GM18907 (cell line): ENCODE measurements at regions not wholly inside any gene's neighbourhood (a gene's known extent, or its start where the extent isn't known, plus 50 kb on each side); places are given as distances from the start of the nearest gene placed in this dataset.

ENCODE experiments used
- ATAC-seq: cut with Tn5 transposase; IDR thresholded peaks from one replicate; pipeline ENCODE4 v1.9.1; 2021; ENCODE audit warnings: mild to moderate bottlenecking, moderate library complexity; ENCODE audit not compliant: unreplicated experiment

DNA sequence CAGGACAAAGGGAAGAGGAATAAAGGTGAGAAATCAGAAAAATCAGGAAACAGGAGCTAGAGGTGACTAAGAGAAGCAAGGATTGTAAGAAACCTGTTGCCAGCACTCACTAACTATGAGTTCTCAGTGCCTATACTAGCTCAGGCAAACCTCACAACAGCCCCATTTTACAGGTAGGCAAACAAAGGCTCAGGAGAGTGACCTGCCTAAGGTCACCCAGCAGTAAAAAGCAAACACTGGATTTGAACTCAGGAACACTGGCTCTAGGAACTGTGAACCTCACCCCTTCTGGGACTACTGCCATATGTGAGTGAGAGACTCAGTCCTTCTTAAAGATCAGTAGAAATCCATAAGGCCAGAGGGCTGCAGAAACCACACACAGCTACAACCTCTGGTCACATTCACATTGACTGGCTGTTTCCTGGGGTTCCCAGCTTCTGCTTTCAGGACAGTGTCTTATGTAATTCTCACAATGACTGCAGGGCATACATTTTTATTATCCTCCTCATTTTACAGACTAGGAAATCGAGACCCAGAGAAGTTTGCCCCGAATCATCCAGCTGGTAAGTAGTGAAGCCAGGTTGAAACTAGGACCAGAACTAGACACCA lies 80.7 kb upstream of the MAFB start:
- ATAC-seq, result no peak

DNA sequence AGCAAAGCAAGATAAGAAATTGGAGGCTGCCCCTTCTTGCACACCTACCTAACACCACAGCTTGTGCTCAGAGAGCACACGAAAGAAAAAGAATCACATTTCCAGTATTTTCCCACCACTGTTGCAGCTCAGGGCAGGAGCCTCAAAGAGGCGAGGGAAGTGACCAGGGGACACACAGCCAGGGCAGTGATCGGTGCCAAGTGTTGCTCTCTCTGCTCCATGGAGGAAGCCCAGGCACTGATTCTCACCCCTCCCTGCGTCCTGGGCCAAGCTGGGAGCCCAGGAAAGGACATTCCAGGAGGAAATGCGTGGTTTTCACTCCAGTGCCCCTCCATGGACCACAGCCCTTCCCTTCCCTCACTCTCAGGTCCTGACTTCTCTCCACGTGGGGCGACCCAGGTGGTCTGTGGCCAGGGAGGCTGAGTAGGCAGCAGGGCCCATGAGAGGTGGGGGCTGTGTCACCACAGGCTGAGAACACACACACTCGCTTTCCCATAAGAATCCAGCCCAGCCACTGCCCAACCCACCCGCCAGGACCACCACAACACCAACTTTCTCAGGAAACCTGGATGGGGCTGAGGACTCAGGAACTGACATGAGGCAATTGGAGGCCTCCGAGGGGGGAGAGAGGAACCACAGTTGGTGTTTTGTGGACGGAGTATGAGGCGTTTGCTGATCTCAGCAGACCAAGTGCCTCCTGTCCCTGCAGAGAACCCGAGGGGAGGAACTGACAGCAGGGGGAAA lies 81.7 kb upstream of the MAFB start:
- ATAC-seq, result no peak

- ATAC-seq, result no peak
These were observed 82.2 kb upstream of the MAFB start for GRCh38 chr20:40771308-40771610.

GRCh38 chr20:40771848-40772511 lies 82.9 kb upstream of the MAFB start:
- ATAC-seq, result no peak

DNA sequence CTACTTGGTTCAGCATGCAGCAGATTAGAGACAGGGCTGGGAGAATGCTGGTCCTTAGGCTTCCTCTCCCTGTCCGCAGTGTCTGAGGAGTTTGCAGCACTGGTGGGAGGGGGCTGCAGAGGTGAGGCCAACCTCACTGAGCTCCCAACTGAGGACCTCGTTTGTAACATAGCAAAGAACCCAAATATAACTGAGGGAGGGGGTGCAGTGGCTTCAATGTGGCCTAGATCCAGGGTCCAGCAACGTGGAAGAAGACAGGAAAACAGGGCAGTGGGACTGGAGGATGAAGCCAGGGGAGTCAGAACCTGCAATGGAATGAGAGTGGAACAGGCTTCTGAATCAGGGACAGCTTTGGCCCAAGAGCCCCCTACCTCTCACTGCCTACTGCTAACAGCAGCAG lies 84.3 kb upstream of the MAFB start:
- ATAC-seq, result no peak

- ATAC-seq, result no peak
These were observed 85.2 kb upstream of the MAFB start for GRCh38 chr20:40774252-40774651.

- ATAC-seq, result no peak
These were observed 86.6 kb upstream of the MAFB start for GRCh38 chr20:40775561-40776146.

- no peak for ATAC-seq
These were observed 87.7 kb upstream of the MAFB start for GRCh38 chr20:40776466-40777457.

DNA sequence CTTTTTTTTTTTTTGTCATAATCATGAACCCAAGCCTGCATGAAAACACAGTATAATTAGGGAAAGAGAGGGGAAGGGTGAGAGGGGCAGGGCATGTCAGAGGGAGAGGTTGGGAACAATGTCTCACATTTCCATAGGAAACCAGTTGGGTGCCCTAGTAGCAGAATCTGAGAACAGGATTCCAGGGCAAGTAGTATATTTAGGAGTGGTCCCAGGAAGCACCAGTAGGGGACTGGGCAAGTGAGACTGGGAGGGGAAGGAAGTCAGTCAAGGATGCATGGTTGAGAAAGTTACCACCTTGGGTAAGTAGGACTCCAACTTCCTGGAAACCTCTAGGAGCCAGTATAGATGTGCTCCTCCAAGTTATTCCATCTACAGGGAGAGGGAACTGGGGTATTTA lies 88.6 kb upstream of the MAFB start:
- ATAC-seq, result no peak

DNA sequence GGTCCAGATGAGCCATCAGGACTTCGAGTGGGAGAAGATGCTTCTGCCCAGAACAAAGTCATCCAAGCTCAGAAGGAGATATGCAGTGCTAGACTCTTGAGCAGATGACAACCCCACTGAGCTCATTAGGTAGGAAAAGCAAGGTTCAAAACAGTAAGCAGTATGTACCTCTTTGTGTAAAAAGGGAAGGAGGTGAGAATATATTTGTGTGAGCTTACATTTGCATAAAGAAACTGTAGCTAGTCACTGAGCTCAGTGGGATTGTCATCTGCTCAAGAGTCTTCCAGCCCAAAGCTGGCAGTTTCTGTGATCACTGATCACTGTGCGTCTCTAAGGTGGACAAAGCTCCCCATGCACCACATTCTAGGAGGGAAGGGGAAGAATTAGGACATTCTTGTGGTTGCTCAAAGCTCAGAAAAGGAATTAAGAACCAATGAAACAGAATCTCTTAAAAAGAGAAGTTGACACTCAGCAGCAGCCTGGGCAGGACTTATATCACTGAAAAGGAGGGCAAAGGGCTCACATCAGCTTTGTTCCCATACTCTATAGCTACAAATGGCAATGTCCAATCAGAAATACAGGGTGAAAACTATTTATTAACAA lies 90.0 kb upstream of the MAFB start:
- no peak for ATAC-seq

GRCh38 chr20:40781327-40782042 lies 92.4 kb upstream of the MAFB start:
- ATAC-seq, result no peak

DNA sequence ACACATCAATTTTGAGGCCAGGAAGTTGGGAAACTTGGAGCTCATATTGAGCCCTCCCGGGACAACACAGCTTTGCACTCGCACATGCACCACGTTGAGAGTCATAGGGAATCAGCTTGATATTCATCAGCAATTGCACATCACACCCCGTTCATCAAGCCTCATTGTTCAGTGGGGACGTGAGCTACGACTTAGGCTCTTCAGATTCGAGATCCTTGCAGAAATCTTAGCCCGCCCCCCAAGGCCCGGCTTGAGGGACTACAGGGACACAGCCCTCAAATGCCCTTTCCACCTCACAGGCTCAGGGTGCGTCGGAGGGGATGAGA lies 93.0 kb upstream of the MAFB start:
- ATAC-seq, result no peak

DNA sequence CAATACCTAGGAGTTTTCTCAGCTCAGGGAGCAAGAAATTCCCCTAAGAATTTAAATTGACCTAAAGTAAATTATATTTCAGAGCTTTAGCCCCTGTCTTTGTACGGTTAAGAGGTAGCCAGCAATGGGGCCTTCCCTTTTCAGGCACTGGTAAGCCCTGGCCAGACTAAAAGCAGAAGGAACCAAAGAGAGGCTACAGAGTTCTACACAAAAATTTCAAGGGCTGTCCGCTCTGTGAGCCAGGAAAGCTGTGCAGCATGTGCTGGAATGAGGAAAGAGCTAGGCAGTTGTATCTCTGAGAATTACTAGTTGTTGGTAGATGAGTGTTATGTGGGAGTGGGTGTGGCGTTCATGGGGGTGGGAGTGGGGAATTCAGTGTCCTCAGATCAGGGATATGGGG lies 96.3 kb upstream of the MAFB start:
- no peak for ATAC-seq

GRCh38 chr20:40786336-40786735 lies 97.3 kb upstream of the MAFB start:
- no peak for ATAC-seq

DNA sequence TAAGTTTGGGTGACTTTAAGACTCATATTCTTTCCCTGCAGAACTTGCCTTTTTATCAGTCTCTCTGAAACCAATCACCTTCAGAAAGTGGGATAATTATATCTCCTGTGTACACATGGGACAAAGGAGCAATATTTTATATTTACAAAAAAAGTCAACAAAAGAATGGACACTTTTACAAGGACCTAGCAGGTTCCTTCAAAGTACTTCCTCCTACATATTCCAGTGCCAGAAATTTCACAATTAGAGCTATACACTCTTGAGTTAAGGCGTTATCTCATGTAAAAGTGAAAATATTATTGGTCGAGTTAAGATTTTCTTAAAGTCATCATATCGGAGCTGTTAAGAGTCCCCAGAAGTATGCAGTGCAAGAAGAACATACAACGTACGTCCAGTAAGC lies 98.9 kb upstream of the MAFB start:
- no peak for ATAC-seq

DNA sequence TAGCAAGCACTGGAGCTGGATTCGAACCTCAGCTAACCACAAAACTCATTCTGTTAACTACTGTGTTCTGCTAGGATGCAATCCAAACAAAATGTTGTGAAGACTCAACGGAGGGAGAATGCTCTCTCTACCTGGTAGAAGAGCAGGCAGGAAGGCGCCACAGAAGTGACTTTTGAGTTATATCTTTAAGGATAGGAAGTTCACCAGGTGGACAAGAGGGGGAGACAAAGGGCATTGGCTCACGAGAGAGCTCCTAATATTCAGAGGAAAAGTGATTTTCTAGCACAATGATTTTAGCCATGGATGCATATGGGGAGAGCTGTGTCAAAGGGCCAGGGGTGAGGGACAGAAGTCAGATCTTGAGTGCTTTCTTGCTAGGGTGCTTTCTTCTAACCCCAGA lies 108.4 kb upstream of the MAFB start:
- ATAC-seq, result no peak

GRCh38 chr20:40798066-40798465 lies 109.0 kb upstream of the MAFB start:
- no peak for ATAC-seq

DNA sequence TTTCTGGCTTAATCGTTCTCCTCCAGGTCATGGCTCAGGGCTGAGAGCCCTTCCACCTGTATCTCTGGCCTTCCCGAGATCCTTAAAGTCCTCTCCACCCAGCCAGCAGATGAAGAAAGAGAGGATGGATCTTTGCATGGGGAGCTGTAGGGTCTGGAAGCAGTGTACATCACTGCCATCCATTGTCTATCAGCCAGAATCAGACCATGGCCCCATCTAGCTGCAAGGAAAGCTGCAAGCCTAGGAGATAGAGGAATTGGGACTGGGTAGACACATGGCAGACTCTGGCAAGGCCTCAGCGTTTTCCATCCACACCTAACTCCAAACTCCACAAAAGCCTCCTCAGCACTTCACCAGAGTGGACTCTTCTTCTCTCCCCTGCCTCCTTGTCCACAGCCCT lies 113.8 kb upstream of the MAFB start:
- ATAC-seq, result no peak

DNA sequence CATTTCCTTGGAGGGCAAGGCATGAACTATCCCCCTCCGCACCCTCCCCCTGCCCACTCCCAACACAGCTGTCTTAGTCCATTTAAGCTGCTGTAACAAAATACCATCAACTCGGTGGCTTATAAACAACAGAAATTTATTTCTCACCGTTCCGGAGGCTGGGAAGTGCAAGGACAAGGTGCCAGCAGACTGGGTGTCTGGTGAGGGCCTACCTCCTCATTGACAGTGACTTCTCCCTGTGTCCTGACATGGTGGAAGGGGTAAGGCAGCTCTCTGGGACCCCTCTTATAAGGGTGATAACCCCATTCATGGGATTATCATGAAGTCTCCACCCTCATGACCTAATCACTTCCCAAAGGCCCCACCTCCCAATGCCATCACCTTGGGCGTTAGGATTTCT lies 114.3 kb upstream of the MAFB start:
- no peak for ATAC-seq

DNA sequence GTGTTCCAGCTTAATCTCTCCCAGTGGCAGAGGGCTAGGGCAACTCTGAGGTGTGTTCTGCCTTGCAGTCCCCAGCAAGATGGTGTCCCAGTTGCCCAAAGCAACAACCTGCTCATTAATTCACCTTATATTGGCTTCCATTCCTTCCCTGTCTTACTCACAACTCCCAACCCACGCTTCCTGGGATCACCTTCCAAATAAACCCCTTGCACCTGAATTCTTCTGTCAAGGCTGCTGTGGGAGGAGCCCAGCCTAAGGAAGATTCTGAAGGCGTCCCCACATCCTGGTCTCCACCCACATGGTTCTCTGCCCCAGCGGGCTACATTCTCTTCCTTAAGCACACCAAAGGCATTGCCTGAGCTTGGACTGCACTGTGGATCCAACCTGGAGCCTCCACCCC lies 116.6 kb upstream of the MAFB start:
- ATAC-seq, result no peak
